GM12878 (cell line): ENCODE measurements at regions not wholly inside any gene's neighbourhood (a gene's known extent, or its start where the extent isn't known, plus 50 kb on each side); places are given as distances from the start of the nearest gene placed in this dataset.

ENCODE experiments used
- ATAC-seq: fragments of 200-7000 bp; cut with Tn5 transposase; 3 replicates; pipeline ENCODE4 v1.9.1; 2020; ENCODE audit warnings: mild to moderate bottlenecking, moderate library complexity
- BruUV-seq: library from RNA; stranded (reverse); fragments of 400-500 nt; replicated peaks from 2 replicates; lab custom pipeline; 2021; lab: Mats Ljungman, UMichigan
- CTCF ChIA-PET: fragments of 300-600 bp; sonication (Branson Sonifier 250); formaldehyde crosslinking; extraction: SDS; loops from one replicate; lab custom pipeline; 2021; ENCODE audit warnings: inconsistent platforms; lab: Yijun Ruan, JAX
- POLR2A ChIA-PET: fragments of 350-600 bp; formaldehyde crosslinking; extraction: SDS; loops from one replicate; lab custom pipeline; 2021; ENCODE audit warnings: inconsistent platforms; lab: Charles Lee
- RAD21 ChIA-PET: fragments of 300-600 bp; sonication (Branson Sonifier 250); formaldehyde crosslinking; loops from one replicate; lab custom pipeline; 2023; ENCODE audit warnings: antibody characterized with exemption; ENCODE audit not compliant: unreplicated experiment; lab: Charles Lee
- SMC1A ChIA-PET: fragments of 300-600 bp; sonication (Branson Sonifier 250); formaldehyde crosslinking; loops from one replicate; lab custom pipeline; 2023; ENCODE audit not compliant: unreplicated experiment, uncharacterized antibody; lab: Charles Lee
- DNase-seq: peaks from one replicate; pipeline ENCODE4 v3.0.0-alpha.2; 2011; ENCODE audit warnings: low read depth, low spot score
- FAIRE-seq: peaks from 3 replicates; lab custom pipeline; 2011; peaks lifted over from hg19 to GRCh38; lab: Jason Lieb, UNC
- H2AFZ ChIP-seq: 2 replicates; pipeline ENCODE4 v1.6.0; 2011; ENCODE audit warnings: low read depth, low read length, control low read depth; ENCODE audit not compliant: control insufficient read depth
- H3K27ac ChIP-seq: 2 replicates; pipeline ENCODE4 v1.5.1; 2011; ENCODE audit warnings: control low read depth; ENCODE audit not compliant: control insufficient read depth, insufficient read depth
- H3K27me3 ChIP-seq, 2 experiments: replicated peaks in 1 of 2; 2 replicates each; pipeline versions ENCODE4 v1.6.0 to v1.6.1; 2011; ENCODE audit warnings: low read length in 1 of 2; ENCODE audit not compliant: control insufficient read depth in 2 of 2, insufficient read depth in 2 of 2
- H3K36me3 ChIP-seq, 2 experiments: 2 replicates each; pipeline ENCODE4 v1.5.1; 2011; ENCODE audit warnings: low read length in 1 of 2; ENCODE audit not compliant: control insufficient read depth in 2 of 2, insufficient read depth in 2 of 2
- H3K4me1 ChIP-seq: 2 replicates; pipeline ENCODE4 v1.6.1; 2011; ENCODE audit warnings: mild to moderate bottlenecking, low read length, moderate library complexity, mixed read lengths; ENCODE audit not compliant: control insufficient read depth, insufficient read depth
- H3K4me2 ChIP-seq: 2 replicates; pipeline ENCODE4 v1.6.0; 2011; ENCODE audit warnings: control low read depth; ENCODE audit not compliant: control insufficient read depth, insufficient read depth
- H3K4me3 ChIP-seq: fragments of 200-600 bp; sonication (generic); 2 replicates; pipeline ENCODE4 v1.5.1; 2016
- H3K79me2 ChIP-seq: 2 replicates; pipeline ENCODE4 v1.6.0; 2011; ENCODE audit warnings: low read length; ENCODE audit not compliant: control insufficient read depth, insufficient read depth
- H3K9ac ChIP-seq: 2 replicates; pipeline ENCODE4 v1.8.0; 2011; ENCODE audit warnings: low read length, control low read depth, mixed read lengths; ENCODE audit not compliant: control insufficient read depth, insufficient read depth
- H3K9me3 ChIP-seq: replicated peaks from 3 replicates; pipeline ENCODE4 v1.5.1; 2011; ENCODE audit warnings: mild to moderate bottlenecking, low read length; ENCODE audit not compliant: control insufficient read depth, insufficient read depth
- H4K20me1 ChIP-seq: 2 replicates; pipeline ENCODE4 v1.6.0; 2011; ENCODE audit not compliant: control insufficient read depth, insufficient read depth
- CHD2 ChIP-seq: IDR thresholded peaks from 2 replicates; pipeline ENCODE4 v1.6.1; 2011; ENCODE audit warnings: low read depth, low read length, improper control_type of control experiment, borderline replicate concordance
- GABPA ChIP-seq: IDR thresholded peaks from 2 replicates; pipeline ENCODE4 v1.6.1; 2014; ENCODE audit warnings: antibody characterized with exemption, low read depth, mild to moderate bottlenecking, inconsistent platforms
- GATAD2B ChIP-seq: fragments of 450-650 bp; conservative IDR thresholded peaks from 2 replicates; pipeline ENCODE4 v1.6.1; 2017; ENCODE audit warnings: low read depth, mild to moderate bottlenecking, moderate library complexity
- LARP7 ChIP-seq: fragments of 450-650 bp; IDR thresholded peaks from 2 replicates; pipeline ENCODE4 v1.6.1; 2017; ENCODE audit warnings: mild to moderate bottlenecking
- NR2C1 ChIP-seq: fragments of 450-650 bp; IDR thresholded peaks from 2 replicates; pipeline ENCODE4 v1.6.1; 2017; ENCODE audit warnings: antibody characterized with exemption, mild to moderate bottlenecking, moderate library complexity
- PAX8 ChIP-seq: fragments of 450-650 bp; IDR thresholded peaks from 2 replicates; pipeline ENCODE4 v1.6.1; 2017; ENCODE audit warnings: mild to moderate bottlenecking, moderate library complexity
- POLR2A ChIP-seq: IDR thresholded peaks from 2 replicates; pipeline ENCODE4 v1.6.1; 2011; ENCODE audit warnings: low read depth, mild to moderate bottlenecking, low read length
- POLR2AphosphoS2 ChIP-seq: IDR thresholded peaks from 2 replicates; pipeline ENCODE4 v1.6.1; 2011; ENCODE audit warnings: low read depth, mild to moderate bottlenecking, low read length, improper control_type of control experiment, moderate library complexity
- RUNX3 ChIP-seq: IDR thresholded peaks from 2 replicates; pipeline ENCODE4 v1.6.1; 2012; ENCODE audit warnings: low read length, inconsistent platforms
- SIX5 ChIP-seq: IDR thresholded peaks from 2 replicates; pipeline ENCODE4 v1.6.1; 2011; ENCODE audit warnings: mild to moderate bottlenecking, low read depth, low read length, moderate library complexity; ENCODE audit not compliant: severe bottlenecking
- TCF3 ChIP-seq: IDR thresholded peaks from 2 replicates; pipeline ENCODE4 v1.6.1; 2012; ENCODE audit warnings: low read depth, mild to moderate bottlenecking, low read length, borderline replicate concordance; ENCODE audit not compliant: insufficient read depth
- WRNIP1 ChIP-seq: IDR thresholded peaks from 2 replicates; pipeline ENCODE4 v1.6.1; 2011; ENCODE audit warnings: low read depth, low read length, improper control_type of control experiment, borderline replicate concordance
- ZNF207 ChIP-seq: fragments of 450-650 bp; IDR thresholded peaks from 2 replicates; pipeline ENCODE4 v1.6.1; 2014; ENCODE audit warnings: antibody characterized with exemption, mild to moderate bottlenecking, borderline replicate concordance
- WGBS: methylation state at CpG from one replicate; pipeline ENCODE4 v1.1.6; 2016; ENCODE audit warnings: low lambda C conversion rate; ENCODE audit not compliant: insufficient replicate concordance, insufficient coverage; ENCODE audit errors: missing lambda C conversion rate; 5-methylcytosine and 5-hydroxymethylcytosine counted together
- in situ Hi-C: fragments of 300-500 bp; cut with MboI; formaldehyde crosslinking; loops from 9 replicates; pipeline ENCODE4 v1.14.3; 2018; ENCODE audit warnings: mixed read lengths
- intact Hi-C: fragments of 100-400 bp; cut with micrococcal nuclease; formaldehyde crosslinking; loops from one replicate; pipeline ENCODE4 v1.14.2; 2022; ENCODE audit not compliant: unreplicated experiment
- TF ChIP-seq, protein P1 (sequence below): fragments of 150-350 bp; IDR thresholded peaks from 2 replicates; pipeline ENCODE4 v1.6.1; 2016; ENCODE audit warnings: low read depth, low read length
- TF ChIP-seq, protein P2 (sequence below): fragments of 450-650 bp; IDR thresholded peaks from 2 replicates; pipeline ENCODE4 v1.6.1; 2018; ENCODE audit warnings: mild to moderate bottlenecking, low read depth, moderate library complexity; ENCODE audit not compliant: partially characterized antibody
- TF ChIP-seq, protein P3 (sequence below): fragments of 450-650 bp; IDR thresholded peaks from 2 replicates; pipeline ENCODE4 v1.6.1; 2018; ENCODE audit warnings: borderline replicate concordance, mild to moderate bottlenecking; ENCODE audit not compliant: partially characterized antibody

- FAIRE-seq (no peak), DNase-seq (no peak), ATAC-seq (no peak)
- TF ChIP-seq SIX5 (no peak), PAX8 (no peak), RUNX3 (no peak), LARP7 (no peak), POLR2AphosphoS2 (no peak), WRNIP1 (no peak), GABPA (no peak), ZNF207 (no peak), POLR2A (no peak), TCF3 (no peak), CHD2 (no peak), GATAD2B (no peak), NR2C1 (no peak)
- TF ChIP-seq, protein P1, sequence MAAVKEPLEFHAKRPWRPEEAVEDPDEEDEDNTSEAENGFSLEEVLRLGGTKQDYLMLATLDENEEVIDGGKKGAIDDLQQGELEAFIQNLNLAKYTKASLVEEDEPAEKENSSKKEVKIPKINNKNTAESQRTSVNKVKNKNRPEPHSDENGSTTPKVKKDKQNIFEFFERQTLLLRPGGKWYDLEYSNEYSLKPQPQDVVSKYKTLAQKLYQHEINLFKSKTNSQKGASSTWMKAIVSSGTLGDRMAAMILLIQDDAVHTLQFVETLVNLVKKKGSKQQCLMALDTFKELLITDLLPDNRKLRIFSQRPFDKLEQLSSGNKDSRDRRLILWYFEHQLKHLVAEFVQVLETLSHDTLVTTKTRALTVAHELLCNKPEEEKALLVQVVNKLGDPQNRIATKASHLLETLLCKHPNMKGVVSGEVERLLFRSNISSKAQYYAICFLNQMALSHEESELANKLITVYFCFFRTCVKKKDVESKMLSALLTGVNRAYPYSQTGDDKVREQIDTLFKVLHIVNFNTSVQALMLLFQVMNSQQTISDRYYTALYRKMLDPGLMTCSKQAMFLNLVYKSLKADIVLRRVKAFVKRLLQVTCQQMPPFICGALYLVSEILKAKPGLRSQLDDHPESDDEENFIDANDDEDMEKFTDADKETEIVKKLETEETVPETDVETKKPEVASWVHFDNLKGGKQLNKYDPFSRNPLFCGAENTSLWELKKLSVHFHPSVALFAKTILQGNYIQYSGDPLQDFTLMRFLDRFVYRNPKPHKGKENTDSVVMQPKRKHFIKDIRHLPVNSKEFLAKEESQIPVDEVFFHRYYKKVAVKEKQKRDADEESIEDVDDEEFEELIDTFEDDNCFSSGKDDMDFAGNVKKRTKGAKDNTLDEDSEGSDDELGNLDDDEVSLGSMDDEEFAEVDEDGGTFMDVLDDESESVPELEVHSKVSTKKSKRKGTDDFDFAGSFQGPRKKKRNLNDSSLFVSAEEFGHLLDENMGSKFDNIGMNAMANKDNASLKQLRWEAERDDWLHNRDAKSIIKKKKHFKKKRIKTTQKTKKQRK, result no peak
- TF ChIP-seq, protein P2, sequence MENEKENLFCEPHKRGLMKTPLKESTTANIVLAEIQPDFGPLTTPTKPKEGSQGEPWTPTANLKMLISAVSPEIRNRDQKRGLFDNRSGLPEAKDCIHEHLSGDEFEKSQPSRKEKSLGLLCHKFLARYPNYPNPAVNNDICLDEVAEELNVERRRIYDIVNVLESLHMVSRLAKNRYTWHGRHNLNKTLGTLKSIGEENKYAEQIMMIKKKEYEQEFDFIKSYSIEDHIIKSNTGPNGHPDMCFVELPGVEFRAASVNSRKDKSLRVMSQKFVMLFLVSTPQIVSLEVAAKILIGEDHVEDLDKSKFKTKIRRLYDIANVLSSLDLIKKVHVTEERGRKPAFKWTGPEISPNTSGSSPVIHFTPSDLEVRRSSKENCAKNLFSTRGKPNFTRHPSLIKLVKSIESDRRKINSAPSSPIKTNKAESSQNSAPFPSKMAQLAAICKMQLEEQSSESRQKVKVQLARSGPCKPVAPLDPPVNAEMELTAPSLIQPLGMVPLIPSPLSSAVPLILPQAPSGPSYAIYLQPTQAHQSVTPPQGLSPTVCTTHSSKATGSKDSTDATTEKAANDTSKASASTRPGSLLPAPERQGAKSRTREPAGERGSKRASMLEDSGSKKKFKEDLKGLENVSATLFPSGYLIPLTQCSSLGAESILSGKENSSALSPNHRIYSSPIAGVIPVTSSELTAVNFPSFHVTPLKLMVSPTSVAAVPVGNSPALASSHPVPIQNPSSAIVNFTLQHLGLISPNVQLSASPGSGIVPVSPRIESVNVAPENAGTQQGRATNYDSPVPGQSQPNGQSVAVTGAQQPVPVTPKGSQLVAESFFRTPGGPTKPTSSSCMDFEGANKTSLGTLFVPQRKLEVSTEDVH, result no peak
- TF ChIP-seq, protein P3, sequence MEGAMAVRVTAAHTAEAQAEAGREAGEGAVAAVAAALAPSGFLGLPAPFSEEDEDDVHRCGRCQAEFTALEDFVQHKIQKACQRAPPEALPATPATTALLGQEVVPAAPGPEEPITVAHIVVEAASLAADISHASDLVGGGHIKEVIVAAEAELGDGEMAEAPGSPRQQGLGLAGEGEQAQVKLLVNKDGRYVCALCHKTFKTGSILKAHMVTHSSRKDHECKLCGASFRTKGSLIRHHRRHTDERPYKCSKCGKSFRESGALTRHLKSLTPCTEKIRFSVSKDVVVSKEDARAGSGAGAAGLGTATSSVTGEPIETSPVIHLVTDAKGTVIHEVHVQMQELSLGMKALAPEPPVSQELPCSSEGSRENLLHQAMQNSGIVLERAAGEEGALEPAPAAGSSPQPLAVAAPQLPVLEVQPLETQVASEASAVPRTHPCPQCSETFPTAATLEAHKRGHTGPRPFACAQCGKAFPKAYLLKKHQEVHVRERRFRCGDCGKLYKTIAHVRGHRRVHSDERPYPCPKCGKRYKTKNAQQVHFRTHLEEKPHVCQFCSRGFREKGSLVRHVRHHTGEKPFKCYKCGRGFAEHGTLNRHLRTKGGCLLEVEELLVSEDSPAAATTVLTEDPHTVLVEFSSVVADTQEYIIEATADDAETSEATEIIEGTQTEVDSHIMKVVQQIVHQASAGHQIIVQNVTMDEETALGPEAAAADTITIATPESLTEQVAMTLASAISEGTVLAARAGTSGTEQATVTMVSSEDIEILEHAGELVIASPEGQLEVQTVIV, result no peak
- CTCF ChIA-PET, result no interaction called here
- intact Hi-C loops (no loop called here), in situ Hi-C loops (no loop called here)
- H3K27ac ChIP-seq, result no peak overlapping the region
- no peak overlapping the region for H3K4me3 ChIP-seq
- BruUV-seq, result no TSS peak
- RAD21 ChIA-PET, result no interaction called here
- no peak overlapping the region for H3K9ac ChIP-seq
- POLR2A ChIA-PET, result interaction anchor here (0.6 kb wide), 1 partner anchor 128 kb away, joined by 3 read pairs; no protein-coding TSS in a partner anchor
- no peak overlapping the region for H3K4me2 ChIP-seq
- peaks cover 1 to 3% of the 10 kb centered on the region in 2 experiments; a peak in 3 of 4 replicates for H3K27me3 ChIP-seq
- H4K20me1 ChIP-seq, result no peaks in the 10 kb centered on the region
- SMC1A ChIA-PET, result no interaction called here
- WGBS, result 59% methylated on average over 2 of the region's 2 CpGs
- no peaks in the 10 kb centered on the region for H3K4me1 ChIP-seq
- no peak overlapping the region for H2AFZ ChIP-seq
- H3K79me2 ChIP-seq, result no peaks in the 10 kb centered on the region
- no peaks in the 10 kb centered on the region for H3K9me3 ChIP-seq
- H3K36me3 ChIP-seq, result no peaks in the 10 kb centered on the region
Observed at GRCh38 chr5:137563301-137563645, 64.1 kb upstream of the SPOCK1 start.
